Sigmoid colon (tissue), 4 donors: ENCODE measurements at regions not wholly inside any gene's neighbourhood (a gene's known extent, or its start where the extent isn't known, plus 50 kb on each side); places are given as distances from the start of the nearest gene placed in this dataset.
"Not testable (repeated sequence)": the region's sequence is repeated elsewhere in the genome, so short reads cannot be mapped to it uniquely, and the experiment has no call there.

Experiments
- EP300 ChIP-seq, 4 donors: sonication (generic); formaldehyde crosslinking; IDR thresholded peaks; one replicate each; pipeline ENCODE4 v1.6.1; 2017; ENCODE audit warnings: antibody characterized with exemption in 4 of 4
- POLR2A ChIP-seq, 2 donors: fragments of 450-650 bp; IDR thresholded peaks; one replicate each; pipeline ENCODE4 v1.6.1; 2016; ENCODE audit warnings: antibody characterized with exemption in 2 of 2, mild to moderate bottlenecking in 2 of 2, moderate library complexity in 2 of 2
- TF ChIP-seq, protein P1 (sequence below), 4 experiments: fragments of 450-650 bp in 3 of 4; fragments of 200-600 bp in 1 of 4; IDR thresholded peaks; one replicate each; pipeline ENCODE4 v1.5.1; 2016 to 2019; ENCODE audit warnings: antibody characterized with exemption in 4 of 4, mild to moderate bottlenecking in 3 of 4, moderate library complexity in 2 of 4

DNA sequence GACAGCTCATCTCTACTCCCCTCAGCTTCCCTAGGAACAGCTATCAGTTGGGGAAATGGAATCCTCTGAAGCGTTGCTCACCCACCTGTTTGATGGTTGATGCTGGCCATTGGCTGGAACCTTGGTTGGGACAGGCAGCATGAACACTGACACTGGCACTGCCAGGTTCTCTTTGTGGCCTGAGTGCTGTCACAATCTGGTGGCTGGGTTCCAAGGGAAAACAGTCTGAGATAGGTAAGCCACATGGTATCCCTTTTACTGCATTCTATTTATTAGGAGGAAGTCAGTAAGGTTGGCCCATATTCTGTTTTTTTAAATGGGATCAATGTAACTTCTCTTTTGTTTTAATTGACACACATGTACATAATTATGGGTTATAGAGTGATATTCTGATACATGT is 107.0 kb upstream of the ZNF519 start:
- TF ChIP-seq, protein P1, sequence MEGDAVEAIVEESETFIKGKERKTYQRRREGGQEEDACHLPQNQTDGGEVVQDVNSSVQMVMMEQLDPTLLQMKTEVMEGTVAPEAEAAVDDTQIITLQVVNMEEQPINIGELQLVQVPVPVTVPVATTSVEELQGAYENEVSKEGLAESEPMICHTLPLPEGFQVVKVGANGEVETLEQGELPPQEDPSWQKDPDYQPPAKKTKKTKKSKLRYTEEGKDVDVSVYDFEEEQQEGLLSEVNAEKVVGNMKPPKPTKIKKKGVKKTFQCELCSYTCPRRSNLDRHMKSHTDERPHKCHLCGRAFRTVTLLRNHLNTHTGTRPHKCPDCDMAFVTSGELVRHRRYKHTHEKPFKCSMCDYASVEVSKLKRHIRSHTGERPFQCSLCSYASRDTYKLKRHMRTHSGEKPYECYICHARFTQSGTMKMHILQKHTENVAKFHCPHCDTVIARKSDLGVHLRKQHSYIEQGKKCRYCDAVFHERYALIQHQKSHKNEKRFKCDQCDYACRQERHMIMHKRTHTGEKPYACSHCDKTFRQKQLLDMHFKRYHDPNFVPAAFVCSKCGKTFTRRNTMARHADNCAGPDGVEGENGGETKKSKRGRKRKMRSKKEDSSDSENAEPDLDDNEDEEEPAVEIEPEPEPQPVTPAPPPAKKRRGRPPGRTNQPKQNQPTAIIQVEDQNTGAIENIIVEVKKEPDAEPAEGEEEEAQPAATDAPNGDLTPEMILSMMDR (IDR thresholded peaks at IDR 0.05), result not testable (repeated sequence)
- TF ChIP-seq POLR2A, EP300 (IDR thresholded peaks at IDR 0.05): not testable (repeated sequence)
